HG03103 (cell line): ENCODE measurements at regions not wholly inside any gene's neighbourhood (a gene's known extent, or its start where the extent isn't known, plus 50 kb on each side); places are given as distances from the start of the nearest gene placed in this dataset.
A peak's percentile ranks its signal among the peaks of the same experiment; 100 is the strongest.

Experiments used
- ATAC-seq: cut with Tn5 transposase; IDR thresholded peaks from one replicate; pipeline ENCODE4 v1.9.1; 2021; ENCODE audit warnings: low read depth; ENCODE audit not compliant: unreplicated experiment

GRCh38 chrX:66328950-66329596, 165.0 kb downstream of the HEPH start:
- no peak for ATAC-seq

- ATAC-seq = no peak
Measured at GRCh38 chrX:66360894-66361293, 196.8 kb downstream of the HEPH start.

DNA sequence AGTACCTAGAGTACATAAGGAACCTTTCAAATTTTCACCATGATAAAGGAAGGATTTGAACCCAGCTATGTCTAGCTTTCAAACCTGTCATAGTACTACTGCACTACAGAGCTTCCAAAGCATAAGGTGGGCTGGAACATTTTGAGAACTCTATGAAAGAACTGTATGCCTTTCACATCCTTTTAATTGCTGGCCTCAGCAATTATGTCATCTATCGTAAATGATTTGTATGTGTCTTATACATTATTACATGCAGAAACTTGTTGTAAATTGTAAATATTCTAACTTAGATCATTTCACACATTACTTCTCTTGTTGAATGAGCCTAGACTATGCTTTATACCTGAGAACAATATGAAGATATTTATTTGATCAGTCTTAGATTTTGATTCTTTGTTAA, 220.7 kb downstream of the HEPH start:
- ATAC-seq = no peak

- no peak for ATAC-seq
Measured at GRCh38 chrX:66399273-66399672, 235.2 kb downstream of the HEPH start.

DNA sequence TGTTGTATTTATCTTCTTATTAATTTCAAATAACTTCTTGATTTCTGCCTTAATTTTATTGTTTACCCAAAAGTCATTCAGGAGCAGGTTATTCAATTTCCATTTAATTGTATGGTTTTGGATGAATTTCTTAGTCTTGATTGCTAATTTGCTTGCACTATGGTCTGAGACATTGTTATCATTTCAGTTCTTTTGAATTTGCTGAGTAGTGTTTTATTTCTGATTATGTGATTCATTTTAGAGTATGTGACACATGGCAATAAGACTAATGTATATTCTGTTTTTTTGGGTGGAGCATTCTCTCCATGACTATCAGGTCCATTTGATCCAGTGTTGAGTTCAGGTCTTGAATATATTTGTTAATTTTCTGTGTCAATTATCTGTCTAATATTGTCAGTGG, 236.7 kb downstream of the EDA2R start:
- no peak for ATAC-seq

- peak; percentile 60 for ATAC-seq
Measured at GRCh38 chrX:66408507-66408906, 230.4 kb downstream of the EDA2R start.

DNA sequence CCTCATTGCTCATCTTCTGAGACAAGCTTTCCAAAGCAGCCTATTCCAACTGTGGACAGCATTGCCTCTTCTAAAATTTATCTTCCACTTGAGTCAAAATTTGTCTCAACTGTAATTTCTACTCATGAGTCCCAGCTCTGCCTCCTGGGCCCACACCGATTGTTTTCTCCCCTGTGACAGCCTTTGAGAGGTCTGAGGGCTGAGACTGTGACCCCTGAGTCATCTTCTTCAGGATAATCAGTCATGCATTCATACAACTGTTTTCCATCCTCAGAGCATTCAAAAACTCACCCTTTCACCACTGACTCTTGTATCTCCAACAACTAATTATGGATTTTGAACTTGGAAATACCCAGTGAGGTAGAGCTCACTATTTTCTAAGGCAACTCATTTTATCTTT, 228.1 kb downstream of the EDA2R start:
- ATAC-seq = no peak
